Left kidney (tissue), 1 donor: ENCODE measurements at regions not wholly inside any gene's neighbourhood (a gene's known extent, or its start where the extent isn't known, plus 50 kb on each side); places are given as distances from the start of the nearest gene placed in this dataset.

Experiments used
- DNase-seq: peaks from one replicate; pipeline ENCODE4 v3.0.0-alpha.2; 2013

GRCh38 chr4:108328383-108328732 lies 159.6 kb upstream of the LEF1 start:
- DNase-seq: no peak

- DNase-seq: no peak
Observed at GRCh38 chr4:108327642-108328382, 159.1 kb upstream of the LEF1 start.

DNA sequence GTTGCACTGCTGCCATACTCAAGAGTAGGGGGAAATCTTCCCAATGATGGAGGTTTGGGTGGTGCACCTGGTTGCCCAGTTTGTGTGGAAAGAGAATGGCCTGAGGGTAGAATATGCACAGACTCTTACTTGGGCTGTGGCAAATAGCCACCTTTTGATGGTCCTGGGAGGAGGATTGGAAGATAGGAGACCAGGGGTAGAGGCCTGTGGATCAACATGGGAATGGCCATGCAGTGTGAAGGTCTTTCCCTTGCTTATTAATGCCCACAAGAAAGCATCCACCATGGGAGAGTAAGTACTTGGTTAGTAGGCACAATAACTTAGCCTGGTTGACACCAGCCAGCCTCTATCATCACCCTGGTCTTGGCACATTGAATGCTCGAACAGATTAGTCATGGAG lies 156.8 kb upstream of the LEF1 start:
- DNase-seq: no peak

- DNase-seq: no peak
Observed at GRCh38 chr4:108324450-108324849, 155.7 kb upstream of the LEF1 start.

DNA sequence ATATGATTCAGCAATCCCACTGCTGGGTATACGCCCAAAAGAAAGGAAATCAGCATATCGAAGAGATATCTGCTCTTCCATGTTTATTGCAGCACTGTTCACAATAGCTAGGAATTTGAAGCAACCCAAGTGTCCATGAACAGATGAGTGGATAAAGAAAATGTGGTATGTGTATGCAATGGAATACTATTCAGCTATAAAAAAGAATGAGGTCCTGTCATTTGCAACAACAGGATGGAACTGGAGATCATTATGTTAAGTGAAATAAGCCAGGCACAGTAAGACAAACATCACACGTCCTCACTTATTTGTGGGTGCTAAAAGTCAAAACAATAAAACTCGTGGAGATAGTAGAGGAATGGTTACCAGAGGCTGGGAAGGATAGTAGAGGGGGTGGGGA lies 153.8 kb upstream of the LEF1 start:
- DNase-seq: no peak

DNA sequence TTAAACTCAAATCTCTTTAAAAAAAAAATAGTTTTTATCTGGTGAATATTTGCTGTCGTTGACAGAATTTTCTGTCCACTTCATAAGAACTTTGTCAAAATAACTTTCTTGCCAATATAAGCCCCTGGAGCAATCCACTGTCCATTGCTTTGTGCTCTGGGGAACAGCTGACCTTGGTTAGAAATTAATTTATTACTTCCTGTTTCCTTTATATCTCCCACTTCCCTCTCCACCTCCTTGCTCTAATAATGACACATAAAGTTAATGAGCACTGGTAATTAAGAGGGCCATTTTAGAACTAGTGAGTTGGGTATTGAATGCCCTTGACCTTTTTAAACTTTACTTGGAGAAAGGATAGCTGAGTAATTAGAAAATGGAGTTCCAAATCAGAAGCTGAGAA lies 151.3 kb upstream of the LEF1 start:
- DNase-seq: no peak

DNA sequence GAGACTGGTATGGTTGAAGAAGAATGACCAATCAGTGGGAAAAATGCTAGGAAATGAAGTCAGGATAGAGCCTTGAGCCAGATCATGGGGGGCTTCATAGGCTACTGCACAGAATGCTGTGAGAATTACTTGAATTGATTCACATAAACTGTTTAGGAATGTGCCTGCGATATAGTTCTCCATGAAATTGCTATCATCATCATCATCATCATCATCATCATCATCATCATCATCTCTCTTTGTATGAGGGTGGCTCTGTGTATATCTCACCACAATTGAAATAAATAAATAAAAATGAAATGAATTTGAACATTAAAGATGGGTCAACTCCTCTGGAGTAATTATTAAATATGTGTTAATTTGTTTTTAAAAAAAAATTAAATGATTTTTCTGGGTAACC lies 148.6 kb upstream of the LEF1 start:
- DNase-seq: no peak

GRCh38 chr4:108315694-108316093 lies 147.0 kb upstream of the LEF1 start:
- no peak for DNase-seq

GRCh38 chr4:108314900-108315589 lies 146.3 kb upstream of the LEF1 start:
- no peak for DNase-seq

DNA sequence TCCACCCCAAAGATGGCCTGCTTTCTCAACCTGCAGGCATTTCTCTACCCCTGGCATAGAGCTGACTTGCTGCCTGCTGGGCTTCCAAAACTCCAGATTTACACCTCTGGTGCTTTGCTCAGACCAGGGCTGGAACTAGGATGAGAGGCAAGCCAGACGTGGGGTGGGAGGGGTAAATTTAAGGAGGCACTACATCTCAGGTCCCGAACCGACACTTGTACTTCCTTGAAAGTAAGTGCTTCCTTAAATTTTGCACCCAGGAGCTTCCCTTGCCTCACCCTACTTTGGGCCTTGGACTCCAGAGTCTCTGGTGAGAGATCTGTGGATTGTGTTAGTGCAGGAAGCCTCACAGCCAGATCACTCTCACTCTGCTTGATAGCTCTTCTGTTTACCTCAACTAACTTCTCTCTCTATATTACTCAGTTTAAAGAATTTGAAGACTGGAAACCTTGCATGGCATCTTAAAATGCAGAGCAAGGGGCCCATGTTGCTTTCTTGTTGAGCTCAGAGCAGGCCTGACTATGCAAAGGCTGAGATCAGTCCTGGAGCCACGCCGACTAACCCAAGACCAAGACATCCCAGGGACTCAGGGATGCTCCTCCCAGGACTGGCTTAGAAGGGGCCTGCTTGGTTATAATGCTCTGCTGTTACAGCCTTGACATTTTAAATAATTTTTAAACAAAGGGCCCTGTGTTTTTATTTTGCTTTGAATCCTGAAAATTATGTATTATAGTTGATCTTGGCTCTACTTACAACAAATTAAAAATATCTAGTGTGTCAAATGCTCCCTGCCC lies 145.0 kb upstream of the LEF1 start:
- no peak for DNase-seq

DNA sequence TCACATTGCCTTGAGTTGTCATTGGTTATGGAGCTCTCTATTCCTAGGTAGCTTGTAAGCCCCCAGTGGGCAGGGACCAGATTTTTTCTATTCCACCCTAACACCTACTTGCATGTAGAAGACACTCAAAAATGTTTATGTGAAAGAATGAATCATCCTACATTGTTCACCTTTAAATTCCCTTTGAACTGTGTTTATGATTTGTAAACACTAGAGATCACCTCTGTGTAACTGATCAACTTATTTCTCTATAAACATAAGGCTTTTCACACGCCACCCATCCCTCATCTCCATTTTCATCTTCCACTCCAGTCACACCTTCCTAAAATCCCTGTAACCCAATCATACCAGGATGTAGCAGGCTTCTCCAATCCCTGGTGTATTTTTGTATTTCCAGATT lies 142.6 kb upstream of the LEF1 start:
- DNase-seq: no peak

DNA sequence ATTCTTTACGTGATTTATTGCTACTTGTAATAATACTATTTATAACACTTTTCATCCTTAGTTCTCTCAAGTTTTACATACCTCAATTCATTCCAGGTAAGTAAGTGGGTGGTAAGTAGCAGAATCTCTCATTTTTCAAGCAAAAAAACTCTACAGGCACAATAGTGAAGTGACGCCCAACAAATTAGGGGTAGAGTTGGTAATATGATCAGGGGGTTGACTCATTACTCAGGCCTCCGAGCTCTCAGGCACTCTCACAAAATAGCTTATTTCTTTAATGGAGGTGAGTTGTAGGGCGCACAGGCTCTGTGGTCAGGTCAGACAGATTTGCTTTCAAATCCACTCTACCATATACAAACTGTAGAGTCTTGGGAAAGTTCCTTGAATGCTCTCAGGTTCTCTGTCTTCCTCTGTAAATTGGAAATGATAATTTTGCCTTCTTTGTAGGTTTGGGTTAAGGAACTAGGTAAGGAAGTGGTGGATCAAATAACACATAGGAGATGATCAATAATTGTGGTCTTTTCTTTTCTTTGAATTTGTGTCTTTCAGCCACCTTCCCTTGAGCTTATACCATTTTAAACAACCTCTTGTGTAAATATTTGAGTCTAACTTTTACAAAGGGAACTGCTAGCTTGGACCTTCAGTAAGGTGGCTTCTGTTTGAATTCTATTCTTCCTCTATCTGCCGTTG lies 134.9 kb upstream of the LEF1 start:
- DNase-seq: no peak

DNA sequence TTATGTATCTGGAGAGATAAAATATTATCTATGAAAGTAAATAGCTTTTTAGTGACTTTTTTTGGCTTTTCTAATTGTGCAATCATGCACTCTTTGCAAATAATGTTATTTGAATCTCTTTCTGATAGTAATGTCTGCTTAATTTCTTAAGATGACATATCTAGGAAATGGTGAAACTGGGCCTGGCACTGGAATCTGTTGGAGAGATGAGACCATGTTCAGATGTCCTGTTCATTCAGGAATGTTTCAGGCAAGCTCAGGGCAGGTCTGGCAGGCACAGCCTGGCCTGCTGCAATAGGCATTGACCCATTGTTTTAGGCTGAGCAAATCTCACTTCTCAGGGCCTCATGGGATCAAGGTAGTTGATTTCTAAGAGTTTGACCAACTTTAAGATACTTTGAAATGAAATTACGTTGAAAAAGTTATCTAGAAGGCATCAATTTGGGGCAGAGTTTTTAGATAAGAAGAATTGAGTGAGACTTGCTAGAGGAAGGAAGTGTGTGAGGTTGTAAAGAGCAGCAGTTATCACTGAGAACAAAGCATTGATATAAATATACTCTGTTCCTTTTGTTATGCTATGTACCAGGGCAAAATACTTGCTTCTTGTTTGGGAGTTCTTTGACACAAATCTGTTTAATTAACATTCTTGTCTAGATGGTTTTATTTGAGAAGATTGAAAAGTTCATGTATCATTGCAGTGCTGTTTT lies 133.0 kb upstream of the LEF1 start:
- DNase-seq: no peak

- DNase-seq: no peak
Observed at GRCh38 chr4:108297605-108298004, 128.9 kb upstream of the LEF1 start.

- no peak for DNase-seq
Observed at GRCh38 chr4:108292229-108292628, 123.5 kb upstream of the LEF1 start.

GRCh38 chr4:108291137-108291536 lies 122.4 kb upstream of the LEF1 start:
- no peak for DNase-seq

GRCh38 chr4:108287834-108288413 lies 119.2 kb upstream of the LEF1 start:
- no peak for DNase-seq

DNA sequence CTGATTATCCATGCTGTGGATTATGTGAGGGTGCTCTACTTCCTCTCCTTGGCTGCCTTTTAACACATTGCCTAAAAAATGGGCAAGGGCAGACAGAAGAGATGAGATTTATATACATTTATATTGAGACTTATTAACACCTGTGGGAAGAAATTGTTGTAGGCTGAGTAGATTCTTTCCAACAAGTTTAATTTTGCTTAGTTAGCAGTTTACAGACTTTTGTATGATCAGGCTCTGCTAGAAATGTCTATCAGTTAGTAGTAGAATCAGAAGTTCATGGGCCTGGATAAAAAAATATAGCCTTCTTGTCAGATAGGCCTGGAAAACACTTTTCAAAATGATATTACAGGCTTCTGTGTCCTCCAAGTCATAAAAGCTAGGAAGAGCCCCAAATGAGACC lies 111.3 kb upstream of the LEF1 start:
- no peak for DNase-seq

- DNase-seq: no peak
Observed at GRCh38 chr4:108276690-108277089, 108.0 kb upstream of the LEF1 start.

GRCh38 chr4:108272986-108273385 lies 104.3 kb upstream of the LEF1 start:
- no peak for DNase-seq

DNA sequence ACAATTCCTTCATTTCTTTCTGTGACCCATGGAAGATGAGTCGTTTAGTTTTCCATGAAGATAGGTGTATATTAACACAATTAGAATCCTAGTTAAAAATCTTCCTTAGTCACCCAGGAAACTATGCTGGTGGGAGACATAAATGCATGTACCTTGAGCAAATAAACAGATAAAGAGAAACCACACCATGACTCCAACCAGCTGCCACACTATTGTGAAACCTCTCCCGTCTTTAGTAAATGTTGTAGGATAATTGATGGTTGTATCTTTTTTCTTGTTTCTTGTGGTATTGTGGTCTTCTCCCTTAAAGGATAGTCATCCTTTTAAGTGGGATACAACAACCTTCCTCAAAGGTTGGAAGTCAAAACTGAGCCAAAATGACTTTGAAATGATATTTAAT lies 103.8 kb upstream of the LEF1 start:
- no peak for DNase-seq

GRCh38 chr4:108272046-108272445 lies 103.3 kb upstream of the LEF1 start:
- no peak for DNase-seq
